H1 (cell line): ENCODE measurements at regions not wholly inside any gene's neighbourhood (a gene's known extent, or its start where the extent isn't known, plus 50 kb on each side); places are given as distances from the start of the nearest gene placed in this dataset.

Experiments used
- CTCF ChIA-PET: fragments of 300-600 bp; sonication (Branson Sonifier 250); formaldehyde crosslinking; loops from one replicate; lab custom pipeline; 2021; ENCODE audit not compliant: partially characterized antibody; lab: Charles Lee
- POLR2A ChIA-PET: fragments of 300-600 bp; sonication (Branson Sonifier 250); formaldehyde crosslinking; loops from one replicate; lab custom pipeline; 2021; ENCODE audit warnings: inconsistent platforms; ENCODE audit not compliant: partially characterized antibody; lab: Charles Lee
- DNase-seq, 2 experiments: peaks; one replicate each; pipeline versions ENCODE4 v3.0.0 to v3.0.0-alpha.2; 2010 to 2022; ENCODE audit warnings: low spot score in 2 of 2, low read depth in 1 of 2, mixed read lengths in 1 of 2
- FAIRE-seq: peaks from 2 replicates; lab custom pipeline; 2011; peaks lifted over from hg19 to GRCh38; lab: Jason Lieb, UNC
- H2AFZ ChIP-seq: 2 replicates; pipeline ENCODE4 v1.8.1; 2012; ENCODE audit warnings: low read length, inconsistent platforms
- H2AK5ac ChIP-seq: 2 replicates; pipeline ENCODE4 v1.6.1; 2013; ENCODE audit warnings: low read depth, low read length
- H2BK120ac ChIP-seq: replicated peaks from 2 replicates; pipeline ENCODE3; 2013; ENCODE audit warnings: low read depth, low read length, inconsistent platforms
- H2BK12ac ChIP-seq: 2 replicates; pipeline ENCODE4 v1.6.1; 2013; ENCODE audit warnings: low read depth, low read length
- H2BK15ac ChIP-seq: 2 replicates; pipeline ENCODE4 v1.6.1; 2013; ENCODE audit warnings: low read length
- H2BK20ac ChIP-seq: 2 replicates; pipeline ENCODE4 v1.6.1; 2013; ENCODE audit warnings: low read length
- H2BK5ac ChIP-seq: 2 replicates; pipeline ENCODE4 v1.6.1; 2013; ENCODE audit warnings: low read depth, low read length
- H3K14ac ChIP-seq: 2 replicates; pipeline ENCODE4 v1.6.1; 2013; ENCODE audit warnings: inconsistent platforms; ENCODE audit not compliant: insufficient read length
- H3K18ac ChIP-seq: 2 replicates; pipeline ENCODE4 v1.6.1; 2013; ENCODE audit warnings: low read length; ENCODE audit errors: extremely low read depth
- H3K23ac ChIP-seq: 2 replicates; pipeline ENCODE4 v1.6.1; 2013; ENCODE audit warnings: inconsistent platforms; ENCODE audit not compliant: insufficient read length
- H3K23me2 ChIP-seq: 2 replicates; pipeline ENCODE4 v1.6.1; 2013; ENCODE audit warnings: low read depth, low read length
- H3K27ac ChIP-seq: 2 replicates; pipeline ENCODE4 v1.6.1; 2011; ENCODE audit warnings: low read depth, low read length, inconsistent platforms
- H3K27me3 ChIP-seq, 4 experiments: replicated peaks in 1 of 4; 1 replicate in 1 of 4; 2 replicates in 3 of 4; pipeline versions ENCODE4 v1.6.1 to v1.8.1; 2011 to 2013; ENCODE audit warnings: low read length in 3 of 4, mild to moderate bottlenecking in 3 of 4, inconsistent platforms in 2 of 4, mixed read lengths in 2 of 4, moderate library complexity in 1 of 4; ENCODE audit not compliant: control insufficient read depth in 3 of 4, insufficient read depth in 3 of 4; ENCODE audit errors: extremely low read depth in 1 of 4
- H3K36me3 ChIP-seq, 4 experiments: 2 replicates each; pipeline versions ENCODE4 v1.6.1 to v1.8.1; 2011 to 2013; ENCODE audit warnings: mild to moderate bottlenecking in 4 of 4, low read length in 3 of 4, moderate library complexity in 2 of 4, control low read depth in 1 of 4, inconsistent platforms in 1 of 4; ENCODE audit not compliant: insufficient read depth in 4 of 4, control insufficient read depth in 2 of 4
- H3K4ac ChIP-seq: replicated peaks from 2 replicates; pipeline ENCODE3; 2013; ENCODE audit warnings: low read length, low read depth, mixed read lengths, inconsistent platforms; ENCODE audit not compliant: insufficient read length
- H3K4me1 ChIP-seq, 4 experiments: replicated peaks in 1 of 4; 1 replicate in 1 of 4; 2 replicates in 3 of 4; pipeline versions ENCODE4 v1.6.1 to v1.8.1; 2011 to 2013; ENCODE audit warnings: low read length in 3 of 4, inconsistent platforms in 2 of 4, mixed read lengths in 1 of 4; ENCODE audit not compliant: insufficient read depth in 4 of 4, control insufficient read depth in 3 of 4
- H3K4me2 ChIP-seq, 2 experiments: 2 replicates each; pipeline versions ENCODE4 v1.6.1 to v1.8.1; 2011 to 2013; ENCODE audit warnings: low read depth in 2 of 2, low read length in 2 of 2, control low read depth in 1 of 2, inconsistent platforms in 1 of 2, mild to moderate bottlenecking in 1 of 2; ENCODE audit not compliant: insufficient read depth in 1 of 2
- H3K4me3 ChIP-seq, 4 experiments: fragments of 200-600, 300-600 bp in 1 of 4; sonication (generic), shearing (Covaris generic), sonication (Bioruptor Twin) in 1 of 4; 2 replicates each; pipeline versions ENCODE4 v1.5.1 to v1.8.1; 2011 to 2016; ENCODE audit warnings: low read length in 4 of 4, low read depth in 3 of 4, control low read depth in 2 of 4, inconsistent platforms in 2 of 4, mild to moderate bottlenecking in 2 of 4, mixed read lengths in 1 of 4, moderate library complexity in 1 of 4; ENCODE audit not compliant: insufficient read depth in 2 of 4; ENCODE audit errors: extremely low read depth in 1 of 4
- H3K56ac ChIP-seq: replicated peaks from 2 replicates; pipeline ENCODE3; 2013; ENCODE audit warnings: low read depth, mild to moderate bottlenecking, mixed read lengths, low read length, inconsistent platforms; ENCODE audit not compliant: insufficient read length
- H3K79me1 ChIP-seq: 2 replicates; pipeline ENCODE4 v1.6.1; 2013; ENCODE audit warnings: low read depth, low read length, control low read depth
- H3K79me2 ChIP-seq, 2 experiments: 2 replicates each; pipeline versions ENCODE4 v1.6.1 to v1.8.1; 2012 to 2013; ENCODE audit warnings: low read length in 2 of 2, mild to moderate bottlenecking in 2 of 2, inconsistent platforms in 1 of 2; ENCODE audit not compliant: insufficient read depth in 2 of 2, control insufficient read depth in 1 of 2
- H3K9ac ChIP-seq, 4 experiments: replicated peaks in 1 of 4; 1 replicate in 1 of 4; 2 replicates in 3 of 4; pipeline versions ENCODE4 v1.6.1 to v1.8.1; 2011 to 2013; ENCODE audit warnings: low read depth in 3 of 4, low read length in 3 of 4, control low read depth in 2 of 4, mild to moderate bottlenecking in 2 of 4, moderate library complexity in 2 of 4, inconsistent platforms in 1 of 4; ENCODE audit errors: extremely low read depth in 1 of 4
- H3K9me3 ChIP-seq, 2 experiments: 2 replicates each; pipeline versions ENCODE4 v1.6.1 to v1.8.1; 2012 to 2013; ENCODE audit warnings: mild to moderate bottlenecking in 2 of 2, moderate library complexity in 2 of 2, control low read depth in 1 of 2, inconsistent platforms in 1 of 2, low read depth in 1 of 2, low read length in 1 of 2, mixed read lengths in 1 of 2; ENCODE audit not compliant: insufficient read depth in 2 of 2
- H4K20me1 ChIP-seq, 2 experiments: replicated peaks in 1 of 2; 2 replicates each; pipeline versions ENCODE3 to v1.8.1; 2011 to 2013; ENCODE audit warnings: inconsistent platforms in 2 of 2, low read length in 2 of 2, mild to moderate bottlenecking in 1 of 2; ENCODE audit not compliant: insufficient read depth in 2 of 2, control insufficient read depth in 1 of 2
- H4K5ac ChIP-seq: 2 replicates; pipeline ENCODE4 v1.6.1; 2013; ENCODE audit warnings: low read length, low read depth, mixed read lengths, inconsistent platforms; ENCODE audit not compliant: insufficient read length
- H4K8ac ChIP-seq: 2 replicates; pipeline ENCODE4 v1.8.0; 2013; ENCODE audit warnings: mild to moderate bottlenecking, moderate library complexity, low read length, inconsistent platforms; ENCODE audit not compliant: insufficient read depth; ENCODE audit errors: extremely low read depth
- H4K91ac ChIP-seq: replicated peaks from 2 replicates; pipeline ENCODE3; 2013; ENCODE audit warnings: low read length, mixed read lengths, inconsistent platforms; ENCODE audit not compliant: insufficient read length
- BRCA1 ChIP-seq: IDR thresholded peaks from 2 replicates; pipeline ENCODE4 v1.6.1; 2012; ENCODE audit warnings: low read depth, low read length, improper control_type of control experiment
- EGR1 ChIP-seq: IDR thresholded peaks from 2 replicates; pipeline ENCODE4 v1.6.1; 2011; ENCODE audit warnings: low read depth, low read length, borderline replicate concordance
- KDM1A ChIP-seq: fragments of 200-600, 300-600 bp; sonication (generic); IDR thresholded peaks from 2 replicates; pipeline ENCODE4 v1.7.1; 2016; ENCODE audit warnings: mild to moderate bottlenecking, low read length, borderline replicate concordance
- SIRT6 ChIP-seq: IDR thresholded peaks from one replicate; pipeline ENCODE4 v1.7.1; 2012; ENCODE audit warnings: low read length, inconsistent platforms
- TCF12 ChIP-seq: IDR thresholded peaks from 2 replicates; pipeline ENCODE4 v1.6.1; 2011; ENCODE audit warnings: low read depth, mild to moderate bottlenecking, low read length
- YY1 ChIP-seq: IDR thresholded peaks from 2 replicates; pipeline ENCODE4 v1.6.1; 2011; ENCODE audit warnings: low read depth, mild to moderate bottlenecking, low read length
- ZNF274 ChIP-seq: IDR thresholded peaks from 2 replicates; pipeline ENCODE4 v1.7.0; 2012; ENCODE audit warnings: low read length, borderline replicate concordance; ENCODE audit errors: extremely low read depth
- WGBS, 2 experiments: shearing (Covaris generic) in 1 of 2; methylation state at CpG; one replicate each; pipeline versions ENCODE4 v1.1.6 to v1.1.7; 2013 to 2015; ENCODE audit warnings: low lambda C conversion rate in 2 of 2, mixed read lengths in 2 of 2, inconsistent platforms in 1 of 2, low coverage in 1 of 2, missing lambda C conversion rate in 1 of 2; ENCODE audit not compliant: insufficient replicate concordance in 2 of 2, insufficient coverage in 1 of 2, insufficient read length in 1 of 2; ENCODE audit errors: extremely low coverage in 1 of 2, missing lambda C conversion rate in 1 of 2; 5-methylcytosine and 5-hydroxymethylcytosine counted together
- TF ChIP-seq, protein P1 (sequence below), 3 experiments: IDR thresholded peaks; 1 replicate in 2 of 3; 2 replicates in 1 of 3; pipeline versions ENCODE4 v1.5.1 to v1.6.1; 2011; ENCODE audit warnings: low read length in 3 of 3, mild to moderate bottlenecking in 3 of 3, inconsistent platforms in 2 of 3, low read depth in 1 of 3, moderate library complexity in 1 of 3; ENCODE audit not compliant: insufficient read depth in 1 of 3; ENCODE audit errors: control extremely low read depth in 1 of 3

- no peak overlapping the region for H3K4me2 ChIP-seq
- ChIA-PET POLR2A (no interaction called here), CTCF (no interaction called here)
- no peak overlapping the region for H3K18ac ChIP-seq
- no peak overlapping the region for H2BK12ac ChIP-seq
- TF ChIP-seq, protein P1, sequence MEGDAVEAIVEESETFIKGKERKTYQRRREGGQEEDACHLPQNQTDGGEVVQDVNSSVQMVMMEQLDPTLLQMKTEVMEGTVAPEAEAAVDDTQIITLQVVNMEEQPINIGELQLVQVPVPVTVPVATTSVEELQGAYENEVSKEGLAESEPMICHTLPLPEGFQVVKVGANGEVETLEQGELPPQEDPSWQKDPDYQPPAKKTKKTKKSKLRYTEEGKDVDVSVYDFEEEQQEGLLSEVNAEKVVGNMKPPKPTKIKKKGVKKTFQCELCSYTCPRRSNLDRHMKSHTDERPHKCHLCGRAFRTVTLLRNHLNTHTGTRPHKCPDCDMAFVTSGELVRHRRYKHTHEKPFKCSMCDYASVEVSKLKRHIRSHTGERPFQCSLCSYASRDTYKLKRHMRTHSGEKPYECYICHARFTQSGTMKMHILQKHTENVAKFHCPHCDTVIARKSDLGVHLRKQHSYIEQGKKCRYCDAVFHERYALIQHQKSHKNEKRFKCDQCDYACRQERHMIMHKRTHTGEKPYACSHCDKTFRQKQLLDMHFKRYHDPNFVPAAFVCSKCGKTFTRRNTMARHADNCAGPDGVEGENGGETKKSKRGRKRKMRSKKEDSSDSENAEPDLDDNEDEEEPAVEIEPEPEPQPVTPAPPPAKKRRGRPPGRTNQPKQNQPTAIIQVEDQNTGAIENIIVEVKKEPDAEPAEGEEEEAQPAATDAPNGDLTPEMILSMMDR (IDR thresholded peaks at IDR 0.05; ENCODE audit: control extremely low read depth in 1 of 3, insufficient read depth in 1 of 3, low read depth in 1 of 3, low read length in 3 of 3) = no peak
- TF ChIP-seq BRCA1 = no peak
- TF ChIP-seq YY1 = no peak
- no peak for TF ChIP-seq SIRT6
- TF ChIP-seq TCF12 = no peak
- TF ChIP-seq KDM1A = no peak
- TF ChIP-seq ZNF274 = no peak
- no peak for TF ChIP-seq EGR1
- H3K4ac ChIP-seq = no peak overlapping the region
- H2BK15ac ChIP-seq = no peak overlapping the region
- no peaks in the 10 kb centered on the region for H3K23me2 ChIP-seq
- no peaks in the 10 kb centered on the region for H4K20me1 ChIP-seq
- no peaks in the 10 kb centered on the region for H3K79me1 ChIP-seq
- H2BK20ac ChIP-seq = no peak overlapping the region
- H4K5ac ChIP-seq = no peak overlapping the region
- no peak overlapping the region for H3K56ac ChIP-seq
- FAIRE-seq (no peak), DNase-seq (no peak)
- no peak overlapping the region for H4K8ac ChIP-seq
- H2BK120ac ChIP-seq = no peak overlapping the region
- H4K91ac ChIP-seq = no peak overlapping the region
- WGBS, 2 experiments = 92% methylated on average over 4 of the region's 4 CpGs; no CpG with 5 or more reads in 1 of the 2 experiments
- no peak overlapping the region for H3K27ac ChIP-seq
- H2BK5ac ChIP-seq = no peak overlapping the region
- no peaks in the 10 kb centered on the region for H3K79me2 ChIP-seq
- H3K14ac ChIP-seq = no peak overlapping the region
- no peak overlapping the region for H3K23ac ChIP-seq
- H3K9me3 ChIP-seq = no peaks in the 10 kb centered on the region
- H2AFZ ChIP-seq = no peak overlapping the region
- no peak overlapping the region for H3K4me3 ChIP-seq
- no peaks in the 10 kb centered on the region for H3K27me3 ChIP-seq
- no peaks in the 10 kb centered on the region for H3K36me3 ChIP-seq
- no peak overlapping the region for H2AK5ac ChIP-seq
- no peak overlapping the region for H3K9ac ChIP-seq
- no peaks in the 10 kb centered on the region for H3K4me1 ChIP-seq
Measured at GRCh38 chr6:51411496-51412125, 592.9 kb downstream of the TFAP2B start.
